Transverse colon (tissue), 4 donors: ENCODE measurements at regions not wholly inside any gene's neighbourhood (a gene's known extent, or its start where the extent isn't known, plus 50 kb on each side); places are given as distances from the start of the nearest gene placed in this dataset.

ENCODE experiments used
- DNase-seq: peaks from one replicate; pipeline ENCODE4 v3.0.0-alpha.2; 2019
- H3K27ac ChIP-seq, 4 donors: fragments of 200-600 bp; sonication (generic); 2 replicates each; pipeline ENCODE4 v1.5.1; 2016 to 2018; ENCODE audit warnings: inconsistent platforms in 4 of 4
- H3K27me3 ChIP-seq: fragments of 200-600 bp; sonication (generic); 2 replicates; pipeline ENCODE4 v1.5.1; 2017; ENCODE audit warnings: inconsistent platforms
- H3K36me3 ChIP-seq, 4 donors: fragments of 200-600 bp; sonication (generic); 2 replicates each; pipeline ENCODE4 v1.5.1; 2017 to 2019; ENCODE audit warnings: inconsistent platforms in 4 of 4
- H3K4me1 ChIP-seq, 4 donors: fragments of 200-600 bp; sonication (generic); 2 replicates each; pipeline ENCODE4 v1.5.1; 2017 to 2020; ENCODE audit warnings: inconsistent platforms in 4 of 4
- H3K4me3 ChIP-seq, 4 donors: fragments of 200-600 bp; sonication (generic); 1 replicate in 1 of 4; 2 replicates in 3 of 4; pipeline versions ENCODE4 v1.5.1 to v1.6.1; 2017 to 2019; ENCODE audit warnings: inconsistent platforms in 4 of 4
- H3K9me3 ChIP-seq, 2 donors: fragments of 200-600 bp; sonication (generic); 2 replicates each; pipeline ENCODE4 v1.5.1; 2017 to 2019; ENCODE audit warnings: inconsistent platforms in 2 of 2
- CTCF ChIP-seq, 5 experiments: fragments of 200-600 bp in 3 of 5; fragments of 450-650 bp in 2 of 5; sonication (generic) in 3 of 5; IDR thresholded peaks; 1 replicate in 2 of 5; 2 replicates in 3 of 5; pipeline ENCODE4 v1.5.1; 2016 to 2017; ENCODE audit warnings: antibody characterized with exemption in 5 of 5, inconsistent platforms in 3 of 5, mild to moderate bottlenecking in 2 of 5, moderate library complexity in 1 of 5
- EP300 ChIP-seq: sonication (generic); formaldehyde crosslinking; IDR thresholded peaks from one replicate; pipeline ENCODE4 v1.6.1; 2017; ENCODE audit warnings: antibody characterized with exemption, low read depth
- POLR2A ChIP-seq: fragments of 450-650 bp; IDR thresholded peaks from one replicate; pipeline ENCODE4 v1.6.1; 2016; ENCODE audit warnings: antibody characterized with exemption, mild to moderate bottlenecking, moderate library complexity
- POLR2AphosphoS5 ChIP-seq, 3 donors: sonication (generic); formaldehyde crosslinking; IDR thresholded peaks; one replicate each; pipeline ENCODE4 v1.6.1; 2016; ENCODE audit warnings: antibody characterized with exemption in 3 of 3
- WGBS, 2 donors: methylation state at CpG; one replicate each; pipeline ENCODE4 v1.1.5; 2018; ENCODE audit warnings: low coverage in 1 of 2; 5-methylcytosine and 5-hydroxymethylcytosine counted together
- in situ Hi-C, 4 donors: fragments of 200-750 bp; cut with MboI; loops; one replicate each; pipeline versions ENCODE4 v1.15.0 to v1.15.1; 2017; ENCODE audit warnings: low sequenced_read_pairs in 3 of 4, low pct_ligation_motif_present in 1 of 4, low pct_unique_long_range_greater_than_20kb in 1 of 4
- intact Hi-C: fragments of 100-400 bp; cut with DNase I; formaldehyde crosslinking; loops from one replicate; pipeline ENCODE4 v1.15.1; 2023; ENCODE audit warnings: low total_unique reads

GRCh38 chr2:128921751-128922150, 603.1 kb upstream of the HS6ST1 start:
- Histone ChIP-seq H3K27me3 (no peaks in the 10 kb centered on the region), H3K4me3 (no peak overlapping the region), H3K27ac (no peak overlapping the region), H3K36me3 (no peaks in the 10 kb centered on the region), H3K4me1 (no peaks in the 10 kb centered on the region), H3K9me3 (no peaks in the 10 kb centered on the region)
- no peak for TF ChIP-seq POLR2AphosphoS5 (IDR thresholded peaks at IDR 0.05)
- no peak for TF ChIP-seq POLR2A
- no peak for TF ChIP-seq EP300
- TF ChIP-seq CTCF (IDR thresholded peaks at IDR 0.05) = no peak
- intact Hi-C loops = no loop called here
- WGBS, 2 donors = 23 to 40% methylated on average over 1 to 2 of the region's 2 CpGs
- no peak for DNase-seq
- in situ Hi-C loops = no loop called here

- in situ Hi-C loops = no loop called here
- H3K36me3 ChIP-seq = no peaks in the 10 kb centered on the region
- H3K4me1 ChIP-seq = no peaks in the 10 kb centered on the region
- DNase-seq = no peak
- H3K27ac ChIP-seq = no peak overlapping the region
- no peaks in the 10 kb centered on the region for H3K27me3 ChIP-seq
- H3K9me3 ChIP-seq = no peaks in the 10 kb centered on the region
- H3K4me3 ChIP-seq = no peak overlapping the region
- no peak for TF ChIP-seq CTCF (IDR thresholded peaks at IDR 0.05)
- no peak for TF ChIP-seq POLR2AphosphoS5 (IDR thresholded peaks at IDR 0.05)
- TF ChIP-seq EP300 = no peak
- no peak for TF ChIP-seq POLR2A
- 22 to 28% methylated on average over 2 of the region's 2 CpGs for WGBS, 2 donors
- intact Hi-C loops = no loop called here
Observed at GRCh38 chr2:128922154-128922553, 603.5 kb upstream of the HS6ST1 start.

GRCh38 chr2:128925631-128926030, 607.0 kb upstream of the HS6ST1 start:
- DNase-seq = no peak
- intact Hi-C loops = no loop called here
- TF ChIP-seq CTCF (IDR thresholded peaks at IDR 0.05) = no peak
- no peak for TF ChIP-seq POLR2AphosphoS5 (IDR thresholded peaks at IDR 0.05)
- TF ChIP-seq POLR2A = no peak
- TF ChIP-seq EP300 = no peak
- in situ Hi-C loops = no loop called here
- H3K27ac ChIP-seq = no peak overlapping the region
- no peaks in the 10 kb centered on the region for H3K27me3 ChIP-seq
- H3K4me3 ChIP-seq = no peak overlapping the region
- no peaks in the 10 kb centered on the region for H3K4me1 ChIP-seq
- H3K36me3 ChIP-seq = no peaks in the 10 kb centered on the region
- no peaks in the 10 kb centered on the region for H3K9me3 ChIP-seq

- in situ Hi-C loops (no loop called here), intact Hi-C loops (no loop called here)
Observed at GRCh38 chr2:128930101-128930500, 611.4 kb upstream of the HS6ST1 start.

More at GRCh38 chr2:128930101-128930500, 611.4 kb upstream of the HS6ST1 start:
- Histone ChIP-seq H3K27ac (no peak overlapping the region), H3K9me3 (no peaks in the 10 kb centered on the region), H3K4me1 (no peaks in the 10 kb centered on the region), H3K27me3 (no peaks in the 10 kb centered on the region), H3K36me3 (no peaks in the 10 kb centered on the region), H3K4me3 (no peak overlapping the region)
- WGBS, 2 donors = 72 to 80% methylated on average over 1 of the region's 1 CpG
- no peak for TF ChIP-seq POLR2AphosphoS5 (IDR thresholded peaks at IDR 0.05)
- no peak for TF ChIP-seq CTCF (IDR thresholded peaks at IDR 0.05)
- no peak for TF ChIP-seq POLR2A
- TF ChIP-seq EP300 = no peak
- DNase-seq = no peak
